Embryonic facial prominence (tissue), 1 donor: ENCODE measurements at regions not wholly inside any gene's neighbourhood (a gene's known extent, or its start where the extent isn't known, plus 50 kb on each side); places are given as distances from the start of the nearest gene placed in this dataset.

Experiments used
- DNase-seq: peaks from one replicate; pipeline ENCODE4 v3.0.0-alpha.2; 2016; ENCODE audit errors: extremely low spot score

DNA sequence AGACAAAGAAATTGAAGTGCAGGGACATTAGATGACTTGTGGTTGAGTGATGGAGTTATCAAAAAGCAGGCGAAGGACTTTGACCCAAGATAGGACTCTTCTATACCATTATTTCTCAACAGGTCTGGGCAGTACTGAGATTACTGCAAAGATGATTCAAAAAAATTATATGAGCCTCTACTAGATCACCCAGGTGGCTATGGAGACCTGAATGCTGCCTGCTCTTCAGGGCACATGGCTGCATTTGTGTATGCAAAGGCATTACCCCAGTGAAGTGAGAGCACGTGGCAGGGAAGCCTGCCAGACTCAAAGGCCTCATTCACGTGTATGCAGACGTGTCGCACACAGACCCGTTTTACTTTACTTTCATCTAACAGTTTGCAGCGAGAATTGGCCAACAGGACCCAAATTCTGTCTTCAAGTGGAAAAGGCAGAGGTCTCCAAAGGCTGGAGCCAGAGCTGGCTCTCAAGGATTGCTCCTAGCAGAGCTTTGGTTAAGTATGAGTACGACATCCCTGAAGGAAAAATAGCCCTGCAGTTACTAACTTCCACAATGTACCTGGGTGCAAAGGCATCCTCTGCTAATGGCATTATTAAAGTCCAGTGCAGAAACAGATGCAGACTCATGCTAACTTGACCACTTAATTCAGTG lies 113.8 kb upstream of the ARMC2 start:
- no peak for DNase-seq

DNA sequence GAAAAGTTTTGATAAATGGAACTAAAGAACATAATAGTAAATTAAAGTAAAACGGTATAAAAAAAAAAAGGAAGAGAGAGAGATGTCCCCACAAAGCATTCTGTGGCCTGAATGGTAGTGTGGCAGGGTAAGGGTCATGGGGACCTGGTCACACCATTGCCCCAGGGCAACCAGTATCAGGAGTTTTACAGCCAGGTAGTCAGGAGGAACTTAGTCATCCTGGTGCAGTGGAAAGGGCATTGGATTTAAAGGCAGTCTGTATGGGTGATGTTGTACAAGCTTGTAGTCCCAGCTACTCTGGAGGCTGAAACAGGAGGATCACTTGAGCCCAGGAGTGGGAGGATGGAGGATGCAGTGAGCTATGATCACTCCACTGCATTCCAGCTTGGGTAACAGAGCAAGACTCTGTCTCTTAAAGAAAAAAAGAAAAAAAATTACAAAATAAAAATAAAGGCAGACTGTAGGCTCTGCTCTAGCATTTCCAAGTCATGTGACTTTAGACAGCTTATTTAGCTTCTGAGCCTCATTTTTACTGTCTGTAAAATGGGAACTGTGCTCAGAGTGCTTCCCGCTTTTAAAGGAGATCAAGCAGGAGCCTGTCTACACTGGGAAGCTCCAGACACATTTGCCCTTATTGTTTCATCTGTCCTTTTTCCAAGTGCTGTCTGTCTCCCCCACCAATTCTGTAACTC lies 112.8 kb upstream of the ARMC2 start:
- DNase-seq: no peak

GRCh38 chr6:108736002-108736361 lies 112.2 kb upstream of the ARMC2 start:
- DNase-seq: no peak

DNA sequence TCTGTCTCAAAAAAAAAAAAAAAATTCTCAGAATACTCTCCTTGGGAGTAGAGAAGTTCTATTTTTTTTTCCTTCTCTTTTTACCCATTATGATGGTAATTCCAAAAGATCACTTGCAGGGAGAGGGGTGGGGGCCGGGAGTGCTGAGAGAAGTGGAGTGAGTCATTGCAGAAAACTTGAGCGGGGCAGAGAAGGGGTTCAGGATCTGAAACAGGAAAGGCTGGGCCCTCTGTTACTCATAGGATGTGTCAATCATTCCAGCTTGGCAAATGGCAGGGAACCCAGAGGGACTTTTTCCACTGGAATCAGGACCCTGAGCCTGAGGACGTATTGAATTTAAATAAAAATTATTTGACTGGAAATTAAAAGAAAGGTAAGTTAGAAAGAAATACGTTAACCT lies 111.4 kb upstream of the ARMC2 start:
- no peak for DNase-seq

GRCh38 chr6:108737594-108738546 lies 110.4 kb upstream of the ARMC2 start:
- DNase-seq: no peak

- no peak for DNase-seq
These were observed 109.4 kb upstream of the ARMC2 start for GRCh38 chr6:108738684-108739416.

- DNase-seq: no peak
These were observed 108.5 kb upstream of the ARMC2 start for GRCh38 chr6:108739496-108740330.

- no peak for DNase-seq
These were observed 106.8 kb upstream of the ARMC2 start for GRCh38 chr6:108741331-108741989.

- no peak for DNase-seq
These were observed 106.2 kb upstream of the ARMC2 start for GRCh38 chr6:108742041-108742440.

DNA sequence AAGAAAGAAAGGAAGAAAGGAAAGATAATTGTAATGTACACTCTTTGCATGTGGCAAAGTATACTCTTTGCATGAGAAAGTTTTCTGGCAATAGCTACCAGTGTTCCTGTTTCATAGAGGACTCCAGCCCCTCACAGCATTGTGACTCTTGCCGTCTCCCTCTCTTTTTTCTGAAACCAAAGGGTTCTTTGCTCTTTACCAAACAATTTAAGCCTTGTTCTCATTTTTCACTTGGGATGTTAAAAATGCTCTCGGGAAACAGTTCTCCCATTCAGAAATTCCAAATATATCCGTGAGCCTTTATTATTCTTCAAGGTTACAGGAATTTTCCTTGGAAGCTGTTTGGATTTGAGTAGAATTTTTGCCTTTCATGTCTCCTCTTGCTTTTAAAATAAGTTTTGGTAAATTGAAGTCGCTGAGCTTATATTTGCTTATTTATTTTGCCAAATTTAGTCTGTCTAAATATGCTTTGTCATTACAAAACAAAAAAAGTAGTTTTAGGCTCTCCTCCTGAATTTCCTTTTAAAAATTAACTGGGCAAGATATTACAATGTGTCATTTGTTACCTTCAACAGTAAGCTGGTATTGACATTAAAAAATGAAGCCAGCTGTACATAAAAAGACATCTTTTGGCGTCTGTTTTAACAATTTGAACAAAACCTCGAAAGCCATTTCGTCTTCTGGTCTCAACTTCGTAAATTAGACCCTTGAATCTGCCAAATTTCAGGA lies 103.8 kb upstream of the ARMC2 start:
- DNase-seq: no peak

GRCh38 chr6:108744996-108745395 lies 103.2 kb upstream of the ARMC2 start:
- DNase-seq: no peak

DNA sequence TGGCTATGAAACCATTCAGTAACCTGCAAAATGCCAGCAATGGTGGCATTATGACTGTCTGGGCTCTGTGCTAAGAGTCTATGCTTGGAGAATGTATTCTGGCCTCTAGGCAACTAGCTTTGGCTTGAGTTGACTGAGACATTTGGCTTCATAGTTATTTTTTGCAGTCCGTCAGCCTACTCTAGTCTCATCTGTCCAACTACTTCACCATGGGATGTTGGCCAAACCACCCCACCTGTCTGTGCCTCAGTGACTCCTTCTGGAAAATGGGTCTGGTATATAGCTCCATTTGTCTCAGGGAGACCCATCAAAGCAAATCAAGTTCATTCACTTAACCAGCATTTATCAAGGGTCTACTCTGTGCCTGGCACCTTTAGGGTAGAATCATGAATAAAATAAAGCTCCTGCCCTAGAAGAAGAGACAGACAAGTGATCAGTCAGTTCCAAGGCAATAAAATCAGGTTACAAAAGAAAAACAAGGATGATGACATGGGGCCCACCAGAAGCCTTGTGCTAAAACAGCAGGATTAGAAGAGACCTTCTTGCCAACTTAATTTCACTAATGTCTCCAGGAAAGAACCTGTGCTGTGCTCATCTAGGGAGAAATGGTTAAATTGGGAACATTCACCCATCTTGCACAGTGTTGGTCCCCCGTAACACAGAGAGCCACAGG lies 102.4 kb upstream of the ARMC2 start:
- no peak for DNase-seq

DNA sequence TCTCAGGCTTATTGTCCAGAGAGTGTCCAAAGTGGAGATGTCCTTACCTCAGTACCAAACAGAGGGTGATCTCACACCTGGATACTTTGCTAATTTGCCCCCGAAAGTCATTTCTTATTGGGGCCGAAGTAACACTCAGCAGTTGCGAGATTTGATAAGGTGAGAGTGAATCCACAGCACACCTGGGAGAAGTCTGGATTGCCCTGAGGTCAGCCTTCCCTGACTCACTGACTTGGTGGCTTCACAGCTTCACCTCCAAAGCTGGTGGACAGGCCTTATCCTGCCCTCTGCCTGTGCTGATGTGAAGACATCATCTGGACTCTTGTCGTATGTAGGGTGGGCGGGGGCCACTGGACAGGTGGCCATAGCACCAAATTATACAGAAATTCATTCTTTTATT lies 101.9 kb upstream of the ARMC2 start:
- no peak for DNase-seq

DNA sequence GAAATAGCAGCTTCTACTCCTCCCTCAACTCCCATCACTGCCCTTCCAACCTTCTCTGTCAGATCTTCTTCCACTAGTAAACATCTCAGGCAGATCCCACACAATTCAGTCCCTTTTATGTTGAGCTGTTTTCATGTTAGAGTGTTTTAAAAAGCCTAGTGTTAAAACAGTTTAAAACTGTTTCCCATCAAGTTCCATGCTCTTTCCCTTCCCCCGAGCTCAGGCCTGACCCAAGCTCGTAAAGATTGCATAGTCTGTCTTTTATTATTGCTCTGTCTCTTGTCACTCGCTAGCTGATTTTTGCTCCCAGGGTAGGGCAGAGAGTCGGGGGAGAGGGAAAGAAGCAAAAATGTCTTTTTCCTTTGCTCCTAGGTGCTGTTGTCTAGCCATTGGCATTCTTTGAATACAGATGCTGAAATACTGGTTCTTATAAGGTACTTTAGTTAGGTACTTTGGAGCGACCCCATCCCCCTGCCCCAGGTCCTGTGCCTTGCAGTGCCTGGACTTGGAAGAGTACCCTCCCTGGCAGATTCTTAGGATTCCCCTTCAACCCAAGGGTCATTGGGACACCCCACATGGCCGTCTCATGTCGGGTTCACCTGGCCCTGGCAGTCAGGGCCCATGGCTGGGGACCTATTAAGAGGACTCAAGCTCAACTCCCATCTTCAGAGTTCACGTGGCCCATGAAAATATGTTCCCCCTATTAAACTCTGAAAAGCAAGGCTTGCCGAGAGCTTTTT lies 101.2 kb upstream of the ARMC2 start:
- DNase-seq: no peak

GRCh38 chr6:108748055-108748454 lies 100.2 kb upstream of the ARMC2 start:
- DNase-seq: no peak

DNA sequence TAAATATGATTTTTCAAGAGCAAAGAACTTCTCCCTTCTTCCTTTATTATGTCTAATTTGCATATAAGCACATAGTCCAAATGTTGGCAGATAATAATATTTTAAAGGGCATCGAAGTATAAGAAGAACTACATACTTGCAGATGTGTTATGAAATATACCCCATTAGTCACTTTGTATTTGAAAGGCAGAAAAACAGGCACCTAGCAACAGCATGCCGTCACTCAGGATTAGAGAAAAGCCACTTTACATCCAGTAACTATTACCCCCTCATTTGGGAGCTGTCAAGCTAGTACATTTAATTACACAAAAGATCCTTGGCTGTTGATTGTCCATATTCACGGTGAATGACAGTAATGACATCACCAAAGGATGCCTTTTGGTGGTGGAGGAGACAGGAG lies 99.3 kb upstream of the ARMC2 start:
- DNase-seq: no peak

GRCh38 chr6:108750801-108751200 lies 97.4 kb upstream of the ARMC2 start:
- DNase-seq: no peak

DNA sequence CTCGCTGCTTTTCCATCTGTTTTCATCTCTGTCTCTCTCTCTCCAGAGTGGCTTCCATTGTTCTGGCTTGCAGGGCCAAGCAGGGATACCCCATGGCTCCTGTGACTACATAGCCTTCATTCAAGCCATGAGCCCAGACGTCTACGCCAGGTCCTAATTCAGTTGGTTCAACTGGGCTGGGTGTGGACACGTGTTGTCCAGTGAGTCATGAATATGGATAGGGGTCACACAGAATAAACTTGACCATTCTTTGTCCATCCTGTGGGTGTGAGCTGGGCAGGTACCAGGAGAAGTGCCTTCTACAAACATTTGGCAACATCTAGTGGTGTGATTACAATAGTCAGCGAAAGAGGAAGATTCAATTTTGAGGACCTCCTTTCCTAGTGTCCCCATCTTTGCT lies 96.9 kb upstream of the ARMC2 start:
- DNase-seq: no peak
